Peyer's patch (tissue), 4 donors: ENCODE measurements at regions not wholly inside any gene's neighbourhood (a gene's known extent, or its start where the extent isn't known, plus 50 kb on each side); places are given as distances from the start of the nearest gene placed in this dataset.

ENCODE experiments used
- DNase-seq, 3 donors: peaks; one replicate each; pipeline ENCODE4 v3.0.0-alpha.2; 2017 to 2019
- H3K27ac ChIP-seq, 4 donors: fragments of 200-600 bp; sonication (generic); one replicate each; pipeline ENCODE4 v1.5.1; 2016 to 2019
- H3K27me3 ChIP-seq, 2 donors: fragments of 200-600 bp; sonication (generic); one replicate each; pipeline ENCODE4 v1.5.1; 2019
- H3K36me3 ChIP-seq, 3 donors: fragments of 200-600 bp; sonication (generic); one replicate each; pipeline ENCODE4 v1.5.1; 2016 to 2019
- H3K4me1 ChIP-seq, 4 donors: fragments of 200-600 bp; sonication (generic); one replicate each; pipeline ENCODE4 v1.5.1; 2016 to 2019
- H3K4me3 ChIP-seq, 4 donors: fragments of 200-600 bp; sonication (generic); 1 replicate in 3 of 4; 2 replicates in 1 of 4; pipeline ENCODE4 v1.5.1; 2016 to 2019; ENCODE audit warnings: mild to moderate bottlenecking in 1 of 4
- H3K9me3 ChIP-seq, 4 donors: fragments of 200-600 bp; sonication (generic); one replicate each; pipeline ENCODE4 v1.5.1; 2016 to 2019; ENCODE audit warnings: mild to moderate bottlenecking in 1 of 4
- POLR2A ChIP-seq, 2 donors: fragments of 450-650 bp; IDR thresholded peaks; one replicate each; pipeline ENCODE4 v1.5.1; 2017; ENCODE audit warnings: antibody characterized with exemption in 2 of 2, mild to moderate bottlenecking in 2 of 2, moderate library complexity in 2 of 2
- TF ChIP-seq, protein P1 (sequence below), 6 experiments: fragments of 450-650 bp in 4 of 6; fragments of 200-600 bp in 2 of 6; sonication (generic) in 1 of 6; IDR thresholded peaks; one replicate each; pipeline ENCODE4 v1.5.1; 2017 to 2019; ENCODE audit warnings: antibody characterized with exemption in 6 of 6, mild to moderate bottlenecking in 3 of 6, moderate library complexity in 1 of 6

DNA sequence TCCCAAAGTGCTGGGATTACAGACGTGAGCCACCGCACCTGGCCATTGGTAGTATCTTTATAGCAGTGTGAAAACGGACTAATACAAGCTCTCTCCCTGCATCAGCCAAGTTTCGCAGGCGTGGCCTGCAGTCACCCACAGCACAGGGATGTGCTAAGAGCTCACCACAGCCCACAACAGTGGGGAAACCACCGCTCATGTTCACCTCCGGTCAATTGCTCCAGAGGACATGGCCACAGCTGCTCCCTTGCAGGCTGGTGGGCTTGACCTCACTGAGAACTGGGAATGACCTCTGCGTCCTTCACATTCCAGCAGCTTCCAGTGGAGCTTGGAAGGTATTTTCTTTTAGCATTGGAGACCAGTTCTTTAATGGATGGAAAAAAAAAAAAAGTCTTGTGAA is 156.4 kb downstream of the KCTD15 start:
- Histone ChIP-seq H3K36me3 (no peaks in the 10 kb centered on the region), H3K27me3 (no peaks in the 10 kb centered on the region), H3K27ac (no peak overlapping the region), H3K4me1 (no peaks in the 10 kb centered on the region), H3K9me3 (no peaks in the 10 kb centered on the region), H3K4me3 (no peak overlapping the region)
- TF ChIP-seq POLR2A (IDR thresholded peaks at IDR 0.05): no peak
- TF ChIP-seq, protein P1, sequence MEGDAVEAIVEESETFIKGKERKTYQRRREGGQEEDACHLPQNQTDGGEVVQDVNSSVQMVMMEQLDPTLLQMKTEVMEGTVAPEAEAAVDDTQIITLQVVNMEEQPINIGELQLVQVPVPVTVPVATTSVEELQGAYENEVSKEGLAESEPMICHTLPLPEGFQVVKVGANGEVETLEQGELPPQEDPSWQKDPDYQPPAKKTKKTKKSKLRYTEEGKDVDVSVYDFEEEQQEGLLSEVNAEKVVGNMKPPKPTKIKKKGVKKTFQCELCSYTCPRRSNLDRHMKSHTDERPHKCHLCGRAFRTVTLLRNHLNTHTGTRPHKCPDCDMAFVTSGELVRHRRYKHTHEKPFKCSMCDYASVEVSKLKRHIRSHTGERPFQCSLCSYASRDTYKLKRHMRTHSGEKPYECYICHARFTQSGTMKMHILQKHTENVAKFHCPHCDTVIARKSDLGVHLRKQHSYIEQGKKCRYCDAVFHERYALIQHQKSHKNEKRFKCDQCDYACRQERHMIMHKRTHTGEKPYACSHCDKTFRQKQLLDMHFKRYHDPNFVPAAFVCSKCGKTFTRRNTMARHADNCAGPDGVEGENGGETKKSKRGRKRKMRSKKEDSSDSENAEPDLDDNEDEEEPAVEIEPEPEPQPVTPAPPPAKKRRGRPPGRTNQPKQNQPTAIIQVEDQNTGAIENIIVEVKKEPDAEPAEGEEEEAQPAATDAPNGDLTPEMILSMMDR (IDR thresholded peaks at IDR 0.05): no peak
- no peak for DNase-seq

DNA sequence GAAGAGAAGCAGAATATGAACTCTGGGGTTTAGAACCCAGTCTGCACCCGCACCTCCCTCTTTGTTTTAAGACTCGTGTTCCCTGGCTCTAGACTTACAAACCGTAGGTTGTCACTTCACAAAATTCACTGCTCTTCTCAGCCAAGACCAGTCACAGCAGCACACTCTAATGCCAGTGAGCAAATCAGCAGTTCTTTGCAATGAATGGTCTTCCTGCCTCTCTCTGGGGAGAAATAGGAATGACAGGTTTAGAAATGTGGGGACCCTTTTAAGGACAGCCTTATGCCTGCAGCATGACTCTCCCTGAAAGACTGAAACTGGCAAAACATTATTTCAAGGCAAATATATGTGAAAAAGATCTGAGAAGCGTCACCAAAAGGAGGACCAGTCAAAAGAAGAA is 156.9 kb downstream of the KCTD15 start:
- Histone ChIP-seq H3K4me3 (no peak overlapping the region), H3K9me3 (no peaks in the 10 kb centered on the region), H3K27me3 (no peaks in the 10 kb centered on the region), H3K36me3 (no peaks in the 10 kb centered on the region), H3K4me1 (no peaks in the 10 kb centered on the region), H3K27ac (no peak overlapping the region)
- no peak for TF ChIP-seq POLR2A (IDR thresholded peaks at IDR 0.05)
- TF ChIP-seq, protein P1 (IDR thresholded peaks at IDR 0.05): peak in 1 of 6 experiments; percentile 21
- DNase-seq: no peak

DNA sequence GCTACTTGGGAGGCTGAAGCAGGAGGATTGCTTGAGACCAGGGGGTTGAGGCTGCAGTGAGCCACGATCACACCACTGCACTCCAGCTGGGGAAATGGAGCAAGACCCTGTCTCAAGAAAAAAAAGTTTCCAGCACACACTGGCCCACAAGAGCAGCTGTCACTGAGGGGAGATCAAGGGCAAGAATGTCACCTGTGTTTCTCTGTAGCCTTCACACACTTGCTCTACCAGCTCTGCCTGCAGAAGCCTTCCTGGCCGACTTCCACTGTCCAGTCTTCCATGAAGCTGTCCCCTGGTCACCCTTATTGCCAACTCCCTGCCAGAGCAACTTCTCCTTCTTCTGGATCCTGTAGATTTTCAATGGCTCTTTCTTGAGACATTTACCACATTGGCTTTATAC is 158.0 kb downstream of the KCTD15 start:
- Histone ChIP-seq H3K27ac (no peak overlapping the region), H3K36me3 (no peaks in the 10 kb centered on the region), H3K27me3 (no peaks in the 10 kb centered on the region), H3K9me3 (no peaks in the 10 kb centered on the region), H3K4me3 (no peak overlapping the region), H3K4me1 (no peaks in the 10 kb centered on the region)
- TF ChIP-seq POLR2A (IDR thresholded peaks at IDR 0.05): no peak
- TF ChIP-seq, protein P1 (IDR thresholded peaks at IDR 0.05): no peak
- DNase-seq: no peak

DNA sequence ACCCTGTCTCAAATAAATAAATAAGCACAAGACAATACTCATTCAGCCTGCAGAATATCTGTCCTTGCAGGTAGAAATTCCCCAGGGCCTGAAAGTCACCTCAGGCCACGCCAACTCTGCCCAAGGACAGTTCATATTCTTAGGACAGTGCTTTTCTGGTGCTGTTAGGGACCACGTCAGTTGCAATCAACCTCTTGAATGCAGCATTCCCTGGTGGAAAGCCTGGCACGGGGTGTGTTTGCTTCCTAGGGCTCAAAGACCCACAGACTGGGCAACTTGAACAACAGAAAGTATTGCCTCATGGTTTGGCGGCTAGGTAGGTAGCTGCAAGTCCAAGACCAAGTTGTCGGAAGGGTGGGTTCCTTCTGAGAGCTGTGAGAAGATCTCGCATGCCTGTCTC is 160.3 kb downstream of the KCTD15 start:
- no peaks in the 10 kb centered on the region for H3K27me3 ChIP-seq
- no peaks in the 10 kb centered on the region for H3K4me1 ChIP-seq
- no peaks in the 10 kb centered on the region for H3K9me3 ChIP-seq
- H3K36me3 ChIP-seq: no peaks in the 10 kb centered on the region
- DNase-seq: no peak
- H3K27ac ChIP-seq: no peak overlapping the region
- no peak overlapping the region for H3K4me3 ChIP-seq
- TF ChIP-seq, protein P1 (IDR thresholded peaks at IDR 0.05): no peak
- TF ChIP-seq POLR2A (IDR thresholded peaks at IDR 0.05): no peak

DNA sequence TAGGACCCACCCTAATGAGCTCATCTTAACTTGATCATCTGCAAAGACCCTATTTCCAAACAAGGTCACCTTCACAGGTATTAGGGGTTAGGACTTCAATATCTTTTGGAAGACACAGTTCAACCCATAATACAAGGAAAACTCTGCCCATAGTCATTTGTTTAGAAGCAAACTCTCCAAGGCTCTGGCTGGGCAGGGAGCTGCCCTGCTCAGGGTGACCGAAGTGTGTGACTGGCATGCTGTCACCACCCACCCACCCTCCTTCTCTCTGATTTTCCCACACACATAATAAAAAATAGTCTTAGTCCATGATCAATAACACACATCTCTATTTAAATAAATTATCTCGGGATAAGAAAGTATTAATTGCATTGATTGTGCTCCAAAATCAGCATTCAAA is 161.1 kb downstream of the KCTD15 start:
- TF ChIP-seq, protein P1 (IDR thresholded peaks at IDR 0.05): no peak
- no peak for TF ChIP-seq POLR2A (IDR thresholded peaks at IDR 0.05)
- Histone ChIP-seq H3K27ac (no peak overlapping the region), H3K4me1 (no peaks in the 10 kb centered on the region), H3K36me3 (no peaks in the 10 kb centered on the region), H3K9me3 (no peaks in the 10 kb centered on the region), H3K27me3 (no peaks in the 10 kb centered on the region), H3K4me3 (no peak overlapping the region)
- no peak for DNase-seq

DNA sequence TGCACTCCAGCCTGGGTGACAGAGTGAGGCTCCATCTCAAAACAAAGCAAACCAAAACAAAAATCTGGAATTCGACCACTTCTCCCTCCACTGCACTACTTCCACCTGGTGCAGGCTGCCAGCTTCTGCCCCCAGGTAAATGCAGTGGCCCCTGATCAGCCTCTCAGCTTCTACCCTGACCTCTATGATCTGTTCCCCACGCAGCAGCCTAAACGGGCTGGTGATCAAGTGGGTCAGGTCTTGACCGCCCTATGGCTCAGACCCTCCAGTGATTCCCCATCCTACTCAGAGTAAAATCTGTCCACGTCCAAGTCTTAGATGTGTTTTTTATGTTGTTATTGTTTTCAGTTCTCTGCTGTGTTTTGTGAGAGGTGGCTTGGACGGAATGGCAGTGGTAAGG is 163.9 kb downstream of the KCTD15 start:
- Histone ChIP-seq H3K4me1 (no peaks in the 10 kb centered on the region), H3K27me3 (no peaks in the 10 kb centered on the region), H3K4me3 (no peak overlapping the region), H3K36me3 (no peaks in the 10 kb centered on the region), H3K9me3 (no peaks in the 10 kb centered on the region), H3K27ac (no peak overlapping the region)
- DNase-seq: no peak
- no peak for TF ChIP-seq POLR2A (IDR thresholded peaks at IDR 0.05)
- TF ChIP-seq, protein P1 (IDR thresholded peaks at IDR 0.05): no peak
